ENCODE measurements at regions not wholly inside any gene's neighbourhood (a gene's known extent, or its start where the extent isn't known, plus 50 kb on each side); places are given as distances from the start of the nearest gene placed in this dataset.
A peak's percentile ranks its signal among the peaks of the same experiment; 100 is the strongest.

DNA sequence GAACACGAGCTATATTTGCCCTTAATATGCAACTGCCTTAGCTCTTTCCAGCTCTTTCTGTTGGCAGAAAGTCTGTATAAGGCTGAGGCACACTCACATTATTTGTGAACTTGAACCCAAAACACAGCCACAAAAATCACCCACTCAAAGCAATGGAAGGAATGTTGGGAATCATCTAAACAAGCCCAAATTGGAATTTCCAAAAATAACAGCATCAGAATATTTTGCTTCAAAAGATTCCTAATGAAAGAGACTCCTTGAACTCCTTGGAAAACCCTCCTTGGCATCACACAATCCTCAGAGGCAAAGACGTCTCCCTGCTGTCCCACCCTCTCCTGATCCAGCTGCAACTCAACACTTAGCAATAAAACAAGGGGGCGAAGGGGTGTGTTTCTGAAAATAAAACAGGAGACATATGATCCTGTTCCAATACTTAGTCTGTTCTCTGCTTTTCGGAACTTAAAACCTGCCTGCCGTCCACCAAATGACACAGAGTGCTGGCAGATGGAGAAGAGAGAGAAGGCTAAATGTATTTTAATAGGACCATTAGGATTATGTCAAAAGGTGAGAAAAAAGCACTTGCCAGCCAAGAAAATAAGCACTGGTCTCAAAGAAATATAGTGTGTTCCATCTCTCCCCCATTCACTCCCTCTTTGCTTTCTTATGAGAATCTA is 320.7 kb upstream of the JARID2 start:
- peak overlapping the region; percentile 69 for H3K27ac Mint-ChIP-seq (ENCODE audit: unreplicated experiment)

DNA sequence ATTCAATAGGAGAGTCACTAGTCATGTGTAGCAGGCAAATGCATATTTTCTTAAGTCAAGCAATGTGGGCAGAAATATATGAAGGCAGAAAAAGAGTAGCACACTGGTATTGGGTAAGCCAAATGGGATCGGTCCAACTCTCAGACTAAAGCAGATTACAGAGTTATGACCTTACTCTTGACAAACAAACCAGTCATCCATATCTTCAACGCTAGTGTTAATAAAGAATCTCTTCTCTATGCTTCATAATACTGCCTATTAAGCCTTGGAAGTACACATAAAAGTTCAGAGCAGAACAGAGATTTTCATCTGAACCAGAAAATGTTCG is 320.2 kb upstream of the JARID2 start:
- TF ChIP-seq, protein P1, sequence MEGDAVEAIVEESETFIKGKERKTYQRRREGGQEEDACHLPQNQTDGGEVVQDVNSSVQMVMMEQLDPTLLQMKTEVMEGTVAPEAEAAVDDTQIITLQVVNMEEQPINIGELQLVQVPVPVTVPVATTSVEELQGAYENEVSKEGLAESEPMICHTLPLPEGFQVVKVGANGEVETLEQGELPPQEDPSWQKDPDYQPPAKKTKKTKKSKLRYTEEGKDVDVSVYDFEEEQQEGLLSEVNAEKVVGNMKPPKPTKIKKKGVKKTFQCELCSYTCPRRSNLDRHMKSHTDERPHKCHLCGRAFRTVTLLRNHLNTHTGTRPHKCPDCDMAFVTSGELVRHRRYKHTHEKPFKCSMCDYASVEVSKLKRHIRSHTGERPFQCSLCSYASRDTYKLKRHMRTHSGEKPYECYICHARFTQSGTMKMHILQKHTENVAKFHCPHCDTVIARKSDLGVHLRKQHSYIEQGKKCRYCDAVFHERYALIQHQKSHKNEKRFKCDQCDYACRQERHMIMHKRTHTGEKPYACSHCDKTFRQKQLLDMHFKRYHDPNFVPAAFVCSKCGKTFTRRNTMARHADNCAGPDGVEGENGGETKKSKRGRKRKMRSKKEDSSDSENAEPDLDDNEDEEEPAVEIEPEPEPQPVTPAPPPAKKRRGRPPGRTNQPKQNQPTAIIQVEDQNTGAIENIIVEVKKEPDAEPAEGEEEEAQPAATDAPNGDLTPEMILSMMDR (IDR thresholded peaks at IDR 0.05; ENCODE audit: partially characterized antibody, unreplicated experiment), result no peak
- peaks cover 35% of the 10 kb centered on the region for H3K4me1 Mint-ChIP-seq (ENCODE audit: low read depth, unreplicated experiment)
- DNase-seq, result no peak
- H3K27me3 Mint-ChIP-seq (ENCODE audit: unreplicated experiment), result peaks cover 2% of the 10 kb centered on the region
- no peak overlapping the region for H3K4me3 Mint-ChIP-seq (ENCODE audit: unreplicated experiment)
- peak overlapping the region; percentile 69 for H3K27ac Mint-ChIP-seq (ENCODE audit: unreplicated experiment)
- no peaks in the 10 kb centered on the region for H3K36me3 Mint-ChIP-seq (ENCODE audit: unreplicated experiment)
- no peaks in the 10 kb centered on the region for H3K9me3 Mint-ChIP-seq (ENCODE audit: unreplicated experiment)

More for the DNA sequence above, 320.7 kb upstream of the JARID2 start:
- Mint-ChIP-seq H3K9me3 (ENCODE audit: unreplicated experiment) (no peaks in the 10 kb centered on the region), H3K27me3 (ENCODE audit: unreplicated experiment) (peaks cover 2% of the 10 kb centered on the region), H3K4me1 (ENCODE audit: low read depth, unreplicated experiment) (peaks cover 35% of the 10 kb centered on the region), H3K36me3 (ENCODE audit: unreplicated experiment) (no peaks in the 10 kb centered on the region), H3K4me3 (ENCODE audit: unreplicated experiment) (peak overlapping the region; percentile 52)
- DNase-seq, result no peak
- TF ChIP-seq, protein P1 (IDR thresholded peaks at IDR 0.05; ENCODE audit: partially characterized antibody, unreplicated experiment), result no peak

DNA sequence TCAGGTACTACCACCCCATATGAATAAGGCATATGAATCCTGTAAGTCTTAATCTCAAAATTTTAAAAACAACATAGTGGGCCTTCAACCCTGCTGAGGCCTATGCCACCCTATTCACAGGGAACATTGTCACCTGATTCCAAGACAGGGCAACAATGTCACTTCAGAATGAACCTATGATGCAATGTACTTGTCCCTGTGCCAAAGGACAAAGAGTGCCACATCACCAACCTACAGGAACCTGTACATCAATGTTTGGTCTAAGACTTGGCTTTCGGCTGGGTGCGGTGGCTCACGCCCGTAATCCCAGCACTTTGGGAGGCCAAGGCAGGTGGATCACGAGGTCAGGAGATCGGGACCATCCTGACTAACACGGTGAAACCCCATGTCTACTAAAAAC is 318.5 kb upstream of the JARID2 start:
- Mint-ChIP-seq H3K27ac (ENCODE audit: unreplicated experiment) (no peak overlapping the region), H3K36me3 (ENCODE audit: unreplicated experiment) (no peaks in the 10 kb centered on the region), H3K4me1 (ENCODE audit: low read depth, unreplicated experiment) (peaks cover 28% of the 10 kb centered on the region), H3K27me3 (ENCODE audit: unreplicated experiment) (peaks cover 2% of the 10 kb centered on the region), H3K9me3 (ENCODE audit: unreplicated experiment) (no peaks in the 10 kb centered on the region), H3K4me3 (ENCODE audit: unreplicated experiment) (no peak overlapping the region)
- DNase-seq, result no peak
- TF ChIP-seq, protein P1 (IDR thresholded peaks at IDR 0.05; ENCODE audit: partially characterized antibody, unreplicated experiment), result no peak

DNA sequence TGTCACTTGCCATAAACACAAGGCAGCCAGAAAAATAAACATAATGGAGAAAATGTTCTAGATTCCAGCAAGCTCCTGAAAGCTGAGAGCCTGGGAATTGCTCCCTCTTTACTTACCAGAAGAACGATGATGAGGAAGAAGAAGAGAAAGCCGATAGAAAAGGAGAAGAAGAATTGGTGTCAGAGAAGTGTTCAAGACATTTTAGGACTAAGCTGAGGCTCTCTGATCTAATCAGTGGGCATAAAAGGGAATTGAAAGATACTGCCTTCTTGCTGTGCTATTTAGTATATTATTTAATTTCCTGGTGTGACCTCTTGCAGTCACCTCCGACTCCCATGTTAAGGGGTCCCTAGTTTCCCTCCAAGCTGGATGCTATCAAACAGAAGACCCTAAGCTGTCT is 316.6 kb upstream of the JARID2 start:
- H3K9me3 Mint-ChIP-seq (ENCODE audit: unreplicated experiment), result no peaks in the 10 kb centered on the region
- TF ChIP-seq, protein P1 (IDR thresholded peaks at IDR 0.05; ENCODE audit: partially characterized antibody, unreplicated experiment), result no peak

DNA sequence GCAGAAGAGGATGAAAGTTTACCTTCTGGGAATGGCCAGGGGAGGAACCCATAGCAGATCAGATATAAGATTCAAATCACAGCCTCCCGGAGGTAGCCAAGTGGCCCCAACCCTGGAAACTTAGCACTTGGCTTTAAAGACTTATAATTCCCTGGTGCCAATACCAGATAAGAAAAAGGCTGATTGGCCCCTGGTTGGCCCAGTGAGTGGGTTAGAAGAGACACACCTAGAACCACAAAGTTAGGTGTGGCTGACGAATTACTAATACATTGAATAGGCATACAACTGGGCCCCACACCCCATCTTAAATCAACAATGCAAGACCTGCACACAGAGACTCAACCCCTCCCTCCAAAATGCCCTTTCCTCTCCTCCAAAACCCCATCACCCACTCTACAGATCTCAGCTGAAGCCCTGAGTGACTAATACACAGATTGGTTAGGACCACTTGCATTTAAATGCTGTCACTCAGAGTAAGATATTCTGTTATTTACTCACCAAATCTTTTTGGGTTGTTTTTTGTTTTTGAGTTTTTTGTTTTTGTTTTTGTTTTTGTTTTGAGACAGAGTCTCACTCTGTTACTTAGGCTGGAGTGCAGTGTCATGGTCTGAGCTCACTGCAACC is 315.4 kb upstream of the JARID2 start:
- no peak for DNase-seq
- Mint-ChIP-seq H3K9me3 (ENCODE audit: unreplicated experiment) (no peaks in the 10 kb centered on the region), H3K36me3 (ENCODE audit: unreplicated experiment) (no peaks in the 10 kb centered on the region), H3K27ac (ENCODE audit: unreplicated experiment) (no peak overlapping the region), H3K4me3 (ENCODE audit: unreplicated experiment) (no peak overlapping the region), H3K4me1 (ENCODE audit: low read depth, unreplicated experiment) (peaks cover 4% of the 10 kb centered on the region), H3K27me3 (ENCODE audit: unreplicated experiment) (no peaks in the 10 kb centered on the region)
- TF ChIP-seq, protein P1 (IDR thresholded peaks at IDR 0.05; ENCODE audit: partially characterized antibody, unreplicated experiment), result no peak

More for the DNA sequence above, 316.6 kb upstream of the JARID2 start:
- Mint-ChIP-seq H3K36me3 (ENCODE audit: unreplicated experiment) (no peaks in the 10 kb centered on the region), H3K4me3 (ENCODE audit: unreplicated experiment) (no peak overlapping the region), H3K27ac (ENCODE audit: unreplicated experiment) (no peak overlapping the region), H3K4me1 (ENCODE audit: low read depth, unreplicated experiment) (peaks cover 15% of the 10 kb centered on the region), H3K27me3 (ENCODE audit: unreplicated experiment) (no peaks in the 10 kb centered on the region)
- DNase-seq, result no peak

Data from glutamatergic neuron (in vitro differentiated cells).